GM12875 (cell line): ENCODE measurements at regions not wholly inside any gene's neighbourhood (a gene's known extent, or its start where the extent isn't known, plus 50 kb on each side); places are given as distances from the start of the nearest gene placed in this dataset.

Experiments used
- H3K4me3 ChIP-seq: one replicate; pipeline ENCODE4 v1.5.1; 2011; ENCODE audit warnings: low read depth, low read length, control low read depth
- TF ChIP-seq, protein P1 (sequence below): IDR thresholded peaks from 2 replicates; pipeline ENCODE4 v1.5.1; 2011; ENCODE audit warnings: low read depth, mild to moderate bottlenecking, control low read depth, inconsistent platforms, low read length, moderate library complexity, borderline replicate concordance; ENCODE audit not compliant: insufficient read depth

DNA sequence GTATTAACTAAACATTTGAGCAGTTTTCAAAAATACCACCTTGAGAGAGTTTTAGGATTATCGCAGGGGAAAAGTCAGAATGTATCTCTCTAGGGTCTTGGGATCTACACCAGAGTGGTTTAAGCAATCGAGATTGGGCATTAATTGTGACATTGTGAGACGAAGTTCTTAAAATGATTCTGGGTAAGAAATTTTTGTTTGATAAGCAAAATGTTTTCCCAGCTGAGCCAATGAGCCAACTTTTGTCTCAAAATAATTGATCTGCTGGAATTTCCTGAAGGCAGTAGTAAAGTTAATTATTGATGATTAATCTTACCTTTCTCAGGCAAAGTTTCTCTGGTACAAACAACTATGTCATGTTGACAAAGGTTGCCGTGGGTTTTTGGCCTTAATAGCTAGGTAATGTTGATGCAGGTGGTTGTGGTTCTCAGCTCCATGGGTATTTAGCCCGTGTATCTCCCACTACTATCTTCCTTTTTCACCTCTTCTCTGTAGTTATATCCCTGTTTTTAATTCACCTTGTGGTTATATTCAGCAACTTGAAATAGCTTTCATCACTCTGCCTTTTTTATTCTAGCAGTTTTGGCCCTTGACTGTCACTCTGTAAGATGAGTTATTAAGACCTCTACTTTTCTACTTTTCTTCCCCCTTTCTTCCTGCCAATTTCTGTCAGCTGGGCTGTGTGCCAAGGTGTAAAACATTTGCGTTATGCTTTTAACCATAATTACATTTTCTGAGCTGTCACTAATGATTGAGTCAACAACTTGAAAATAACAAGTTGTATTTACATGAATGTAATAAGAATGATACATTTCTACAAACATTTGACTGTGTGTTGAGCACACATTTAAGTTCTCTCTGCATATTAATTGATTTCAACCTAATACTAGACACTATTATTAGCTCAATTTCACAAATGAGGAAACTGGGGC, 368.3 kb upstream of the BTBD3 start:
- H3K4me3 ChIP-seq, result no peak overlapping the region
- TF ChIP-seq, protein P1, sequence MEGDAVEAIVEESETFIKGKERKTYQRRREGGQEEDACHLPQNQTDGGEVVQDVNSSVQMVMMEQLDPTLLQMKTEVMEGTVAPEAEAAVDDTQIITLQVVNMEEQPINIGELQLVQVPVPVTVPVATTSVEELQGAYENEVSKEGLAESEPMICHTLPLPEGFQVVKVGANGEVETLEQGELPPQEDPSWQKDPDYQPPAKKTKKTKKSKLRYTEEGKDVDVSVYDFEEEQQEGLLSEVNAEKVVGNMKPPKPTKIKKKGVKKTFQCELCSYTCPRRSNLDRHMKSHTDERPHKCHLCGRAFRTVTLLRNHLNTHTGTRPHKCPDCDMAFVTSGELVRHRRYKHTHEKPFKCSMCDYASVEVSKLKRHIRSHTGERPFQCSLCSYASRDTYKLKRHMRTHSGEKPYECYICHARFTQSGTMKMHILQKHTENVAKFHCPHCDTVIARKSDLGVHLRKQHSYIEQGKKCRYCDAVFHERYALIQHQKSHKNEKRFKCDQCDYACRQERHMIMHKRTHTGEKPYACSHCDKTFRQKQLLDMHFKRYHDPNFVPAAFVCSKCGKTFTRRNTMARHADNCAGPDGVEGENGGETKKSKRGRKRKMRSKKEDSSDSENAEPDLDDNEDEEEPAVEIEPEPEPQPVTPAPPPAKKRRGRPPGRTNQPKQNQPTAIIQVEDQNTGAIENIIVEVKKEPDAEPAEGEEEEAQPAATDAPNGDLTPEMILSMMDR, result no peak

DNA sequence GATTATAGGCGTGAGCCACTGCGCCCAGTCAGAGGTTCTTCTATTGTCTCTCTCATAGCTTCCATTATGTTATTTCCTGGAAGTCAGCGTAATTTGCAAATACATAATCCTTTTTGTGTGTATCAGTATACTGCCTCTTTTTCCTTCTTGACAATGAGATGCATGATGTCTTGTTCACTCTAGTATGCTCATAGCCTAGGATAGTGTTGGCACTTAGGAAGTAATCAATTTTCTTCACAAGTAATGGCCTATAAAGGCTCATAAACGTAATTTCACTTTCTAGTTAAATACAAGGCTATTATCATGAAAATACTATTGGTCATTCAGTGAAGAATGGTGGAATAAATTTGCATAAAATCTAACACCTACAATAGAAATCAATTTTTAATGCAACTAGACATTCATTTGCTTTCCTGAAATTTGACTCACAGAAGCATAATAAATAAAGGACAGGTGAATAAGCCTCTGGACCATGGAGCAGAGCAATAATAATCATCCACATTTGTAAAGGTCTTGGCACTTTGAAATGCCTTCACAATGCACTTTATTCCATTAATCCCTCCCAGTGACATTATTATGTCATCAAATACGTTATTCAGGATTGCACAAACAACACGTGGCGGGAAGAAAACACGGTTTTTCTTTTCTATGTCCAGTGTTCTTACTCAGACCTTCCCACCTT, 366.9 kb upstream of the BTBD3 start:
- no peak overlapping the region for H3K4me3 ChIP-seq
- TF ChIP-seq, protein P1, result no peak

DNA sequence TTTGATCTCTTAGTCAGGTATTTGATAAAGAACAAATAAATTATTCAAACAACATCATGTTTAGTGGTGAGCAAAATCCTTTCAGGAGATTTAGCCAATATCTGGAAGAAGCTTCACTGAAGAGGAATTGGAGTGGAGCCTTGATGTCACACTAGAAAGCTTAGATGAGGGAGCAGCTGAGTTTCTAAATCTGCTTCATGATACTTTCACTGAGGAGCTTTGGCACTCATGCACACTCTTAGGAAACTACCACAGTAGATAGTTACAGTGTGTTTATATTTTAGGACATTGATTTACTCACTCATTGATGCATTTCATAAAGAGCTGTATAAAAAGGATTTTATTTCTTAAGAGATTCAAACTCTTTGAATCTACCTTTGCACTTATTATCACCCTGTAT, 366.2 kb upstream of the BTBD3 start:
- no peak overlapping the region for H3K4me3 ChIP-seq
- TF ChIP-seq, protein P1, result no peak

DNA sequence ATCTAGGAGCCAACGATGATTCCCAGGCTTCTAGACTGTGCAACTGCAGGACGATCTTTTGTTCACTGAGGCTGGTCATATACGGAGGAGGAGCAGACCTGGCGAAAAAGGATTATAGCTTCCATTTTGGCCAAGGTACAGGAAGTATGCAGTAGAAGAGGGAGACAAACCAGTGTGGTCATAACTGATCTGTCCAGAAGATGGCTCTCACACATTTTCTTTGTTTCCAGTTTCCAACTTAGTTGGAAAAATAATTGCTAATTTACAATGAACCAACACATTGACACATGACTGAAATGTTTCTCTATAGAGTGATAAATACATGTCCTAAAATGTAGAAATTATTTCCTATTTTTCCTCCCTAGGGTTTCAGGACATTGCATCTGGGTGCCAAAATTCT, 364.1 kb upstream of the BTBD3 start:
- TF ChIP-seq, protein P1, result no peak
- no peak overlapping the region for H3K4me3 ChIP-seq

DNA sequence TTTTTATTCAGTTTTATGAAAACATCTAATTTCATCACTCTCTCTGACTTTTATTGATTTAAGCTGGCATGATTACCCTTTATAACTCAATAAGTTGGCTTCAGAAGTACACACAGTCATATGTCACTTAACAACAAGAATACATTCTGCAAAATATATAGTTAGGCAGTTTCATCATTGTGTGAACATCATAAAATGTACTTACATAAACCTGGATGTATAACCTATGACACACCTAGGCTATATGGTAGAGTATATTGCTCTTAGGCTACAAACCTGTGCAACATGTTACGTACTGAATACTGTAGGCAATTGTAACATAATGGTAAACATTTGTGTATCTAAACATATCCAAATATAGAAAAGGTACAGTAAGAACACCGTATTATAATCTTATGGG, 362.2 kb upstream of the BTBD3 start:
- TF ChIP-seq, protein P1, result no peak
- no peak overlapping the region for H3K4me3 ChIP-seq

DNA sequence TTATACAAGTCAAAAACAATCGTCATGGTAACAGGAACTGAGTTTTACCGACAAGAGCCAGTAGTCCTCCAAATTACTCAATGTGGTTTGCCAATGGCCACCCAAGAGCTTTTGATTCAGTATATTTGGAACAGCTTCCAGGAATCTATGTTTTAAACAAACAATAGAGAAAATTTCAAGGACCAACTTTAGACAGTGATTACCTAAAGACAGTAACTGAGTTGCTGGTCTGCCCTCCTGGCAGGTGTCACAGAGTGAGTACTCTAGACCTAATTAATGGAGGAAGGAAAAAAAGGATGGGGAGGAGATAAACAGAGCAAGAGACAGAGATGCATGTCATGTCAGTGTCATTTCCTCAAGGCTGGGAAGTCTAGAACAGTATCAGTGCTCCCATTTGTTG, 361.3 kb upstream of the BTBD3 start:
- TF ChIP-seq, protein P1, result no peak
- no peak overlapping the region for H3K4me3 ChIP-seq
